Body of pancreas (tissue), 4 donors: ENCODE measurements at regions not wholly inside any gene's neighbourhood (a gene's known extent, or its start where the extent isn't known, plus 50 kb on each side); places are given as distances from the start of the nearest gene placed in this dataset.

ENCODE experiments used
- POLR2A ChIP-seq, 3 donors: fragments of 450-650 bp; IDR thresholded peaks; one replicate each; pipeline ENCODE4 v1.6.1; 2016; ENCODE audit warnings: antibody characterized with exemption in 3 of 3, mild to moderate bottlenecking in 2 of 3
- TF ChIP-seq, protein P1 (sequence below), 7 experiments: fragments of 450-650 bp in 4 of 7; fragments of 200-600 bp in 3 of 7; sonication (generic) in 3 of 7; IDR thresholded peaks; one replicate each; pipeline ENCODE4 v1.5.1; 2016 to 2019; ENCODE audit warnings: antibody characterized with exemption in 7 of 7

DNA sequence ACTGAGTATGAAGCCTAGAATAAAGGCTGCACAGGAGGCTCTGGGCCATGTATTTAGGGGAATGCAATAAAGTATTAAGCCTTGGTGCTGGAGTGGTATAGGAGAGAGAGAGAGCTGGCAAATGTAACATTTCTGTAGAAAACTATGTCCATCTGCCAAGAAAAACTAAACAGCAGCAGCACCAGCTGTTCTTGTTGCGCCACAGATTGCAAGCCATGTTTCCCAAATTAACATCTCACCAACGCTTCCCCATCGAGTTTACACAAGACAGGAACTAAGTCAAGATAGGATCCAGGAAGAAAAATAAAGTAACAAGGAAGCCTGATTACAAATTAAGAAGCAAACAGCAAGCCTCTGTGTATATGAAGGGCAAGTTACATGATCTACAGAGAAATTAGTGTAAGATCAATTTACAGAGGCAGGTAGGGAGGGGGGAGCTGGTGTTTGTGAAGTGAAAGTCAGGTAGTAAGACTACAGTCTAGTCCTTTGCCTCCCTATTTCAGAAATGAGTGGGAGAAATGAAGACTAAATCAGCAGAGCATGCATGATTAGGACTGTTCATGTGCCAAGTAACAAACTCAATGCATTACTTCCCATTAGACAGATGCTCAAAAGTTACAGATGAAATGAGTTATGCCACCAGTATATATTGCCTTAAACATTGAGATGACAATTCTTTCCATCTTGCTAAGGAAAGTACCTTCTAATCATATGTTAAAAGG, 900.5 kb downstream of the EPHA3 start:
- TF ChIP-seq, protein P1, sequence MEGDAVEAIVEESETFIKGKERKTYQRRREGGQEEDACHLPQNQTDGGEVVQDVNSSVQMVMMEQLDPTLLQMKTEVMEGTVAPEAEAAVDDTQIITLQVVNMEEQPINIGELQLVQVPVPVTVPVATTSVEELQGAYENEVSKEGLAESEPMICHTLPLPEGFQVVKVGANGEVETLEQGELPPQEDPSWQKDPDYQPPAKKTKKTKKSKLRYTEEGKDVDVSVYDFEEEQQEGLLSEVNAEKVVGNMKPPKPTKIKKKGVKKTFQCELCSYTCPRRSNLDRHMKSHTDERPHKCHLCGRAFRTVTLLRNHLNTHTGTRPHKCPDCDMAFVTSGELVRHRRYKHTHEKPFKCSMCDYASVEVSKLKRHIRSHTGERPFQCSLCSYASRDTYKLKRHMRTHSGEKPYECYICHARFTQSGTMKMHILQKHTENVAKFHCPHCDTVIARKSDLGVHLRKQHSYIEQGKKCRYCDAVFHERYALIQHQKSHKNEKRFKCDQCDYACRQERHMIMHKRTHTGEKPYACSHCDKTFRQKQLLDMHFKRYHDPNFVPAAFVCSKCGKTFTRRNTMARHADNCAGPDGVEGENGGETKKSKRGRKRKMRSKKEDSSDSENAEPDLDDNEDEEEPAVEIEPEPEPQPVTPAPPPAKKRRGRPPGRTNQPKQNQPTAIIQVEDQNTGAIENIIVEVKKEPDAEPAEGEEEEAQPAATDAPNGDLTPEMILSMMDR (IDR thresholded peaks at IDR 0.05), result no peak
- TF ChIP-seq POLR2A (IDR thresholded peaks at IDR 0.05), result no peak
